Astrocyte of the cerebellum (primary cell): ENCODE measurements at regions not wholly inside any gene's neighbourhood (a gene's known extent, or its start where the extent isn't known, plus 50 kb on each side); places are given as distances from the start of the nearest gene placed in this dataset.
"Not testable (repeated sequence)": the region's sequence is repeated elsewhere in the genome, so short reads cannot be mapped to it uniquely, and the experiment has no call there.

Experiments used
- DNase-seq: peaks from one replicate; pipeline ENCODE4 v3.0.0-alpha.2; 2011; ENCODE audit warnings: low read depth
- H3K4me3 ChIP-seq: 2 replicates; pipeline ENCODE4 v1.5.1; 2011; ENCODE audit warnings: mild to moderate bottlenecking, low read depth, low read length, moderate library complexity
- CTCF ChIP-seq: IDR thresholded peaks from 2 replicates; pipeline ENCODE4 v1.5.1; 2012; ENCODE audit warnings: low read length, low read depth, moderate library complexity, mild to moderate bottlenecking; ENCODE audit errors: missing control alignments
- in situ Hi-C: cut with HindIII; loops from 2 replicates; pipeline ENCODE4 v1.10.0; 2017; ENCODE audit warnings: low sequenced_read_pairs

GRCh38 chr16:5257462-5257861 is 159.9 kb upstream of the EEF2KMT start:
- no peak overlapping the region for H3K4me3 ChIP-seq
- TF ChIP-seq CTCF = no peak
- no peak for DNase-seq
- in situ Hi-C loops = no loop called here

GRCh38 chr16:5252791-5253190 is 155.2 kb upstream of the EEF2KMT start:
- no peak for DNase-seq
- H3K4me3 ChIP-seq = no peak overlapping the region
- no peak for TF ChIP-seq CTCF
- in situ Hi-C loops = no loop called here

- DNase-seq, in situ Hi-C loops, H3K4me3 ChIP-seq: not testable (repeated sequence)
Measured at GRCh38 chr16:5247403-5247802, 149.8 kb upstream of the EEF2KMT start.

GRCh38 chr16:5240278-5240626 is 142.7 kb upstream of the EEF2KMT start:
- DNase-seq, H3K4me3 ChIP-seq, in situ Hi-C loops: not testable (repeated sequence)

- DNase-seq, H3K4me3 ChIP-seq, in situ Hi-C loops: not testable (repeated sequence)
- TF ChIP-seq CTCF = peak; percentile 33
Measured at GRCh38 chr16:5239472-5240277, 142.1 kb upstream of the EEF2KMT start.

GRCh38 chr16:5235119-5235518 is 137.5 kb upstream of the EEF2KMT start:
- no peak for DNase-seq
- no peak for TF ChIP-seq CTCF
- no peak overlapping the region for H3K4me3 ChIP-seq
- in situ Hi-C loops = no loop called here

- in situ Hi-C loops = no loop called here
- no peak for DNase-seq
- no peak for TF ChIP-seq CTCF
- H3K4me3 ChIP-seq = no peak overlapping the region
Measured at GRCh38 chr16:5234295-5235050, 136.9 kb upstream of the EEF2KMT start.
